Upper lobe of left lung (tissue), 6 donors: ENCODE measurements at regions not wholly inside any gene's neighbourhood (a gene's known extent, or its start where the extent isn't known, plus 50 kb on each side); places are given as distances from the start of the nearest gene placed in this dataset.
A peak's percentile ranks its signal among the peaks of the same experiment; 100 is the strongest.

Source experiments
- ATAC-seq, 2 donors: fragments of 200-7000 bp; cut with Tn5 transposase; one replicate each; pipeline ENCODE4 v1.9.1; 2022; ENCODE audit warnings: mild to moderate bottlenecking in 2 of 2, moderate library complexity in 2 of 2; ENCODE audit not compliant: low FRiP score in 2 of 2
- DNase-seq, 2 donors: peaks; one replicate each; pipeline ENCODE4 v3.0.0-alpha.2; 2019 to 2020
- H3K27ac ChIP-seq, 4 donors: fragments of 200-600 bp; sonication (generic); one replicate each; pipeline ENCODE4 v1.5.1; 2016 to 2019
- H3K27me3 ChIP-seq, 4 donors: fragments of 200-600 bp; sonication (generic); one replicate each; pipeline ENCODE4 v1.5.1; 2017 to 2019
- H3K36me3 ChIP-seq, 4 donors: fragments of 200-600 bp; sonication (generic); one replicate each; pipeline ENCODE4 v1.5.1; 2016 to 2019
- H3K4me1 ChIP-seq, 4 donors: fragments of 200-600 bp; sonication (generic); one replicate each; pipeline ENCODE4 v1.5.1; 2018 to 2019
- H3K4me3 ChIP-seq, 4 donors: fragments of 200-600 bp; sonication (generic); one replicate each; pipeline ENCODE4 v1.5.1; 2017 to 2019; ENCODE audit warnings: mild to moderate bottlenecking in 2 of 4, moderate library complexity in 1 of 4
- H3K9me3 ChIP-seq, 4 donors: fragments of 200-600 bp; sonication (generic); one replicate each; pipeline ENCODE4 v1.5.1; 2018 to 2019
- EP300 ChIP-seq, 4 donors: sonication (generic); formaldehyde crosslinking; IDR thresholded peaks; one replicate each; pipeline ENCODE4 v1.5.1; 2017; ENCODE audit warnings: antibody characterized with exemption in 4 of 4, control low read depth in 2 of 4
- POLR2A ChIP-seq, 4 donors: fragments of 450-650 bp; IDR thresholded peaks; one replicate each; pipeline ENCODE4 v1.5.1; 2016 to 2017; ENCODE audit warnings: antibody characterized with exemption in 4 of 4, mild to moderate bottlenecking in 2 of 4
- POLR2AphosphoS5 ChIP-seq, 2 donors: sonication (generic); formaldehyde crosslinking; IDR thresholded peaks; one replicate each; pipeline ENCODE4 v1.5.1; 2017; ENCODE audit warnings: antibody characterized with exemption in 2 of 2
- WGBS, 2 donors: methylation state at CpG; one replicate each; pipeline ENCODE4 v1.1.5; 2017 to 2018; 5-methylcytosine and 5-hydroxymethylcytosine counted together
- TF ChIP-seq, protein P1 (sequence below), 6 experiments: fragments of 450-650 bp in 4 of 6; fragments of 200-600 bp in 2 of 6; sonication (generic) in 2 of 6; IDR thresholded peaks; one replicate each; pipeline ENCODE4 v1.5.1; 2016 to 2019; ENCODE audit warnings: antibody characterized with exemption in 6 of 6
- donor health status: DM: no; HTN: no; CAD: no; lungs with moderate emphysema.
- donor health status: DM: no; HTN: yes; CAD: no; lungs with severe emphysema.

DNA sequence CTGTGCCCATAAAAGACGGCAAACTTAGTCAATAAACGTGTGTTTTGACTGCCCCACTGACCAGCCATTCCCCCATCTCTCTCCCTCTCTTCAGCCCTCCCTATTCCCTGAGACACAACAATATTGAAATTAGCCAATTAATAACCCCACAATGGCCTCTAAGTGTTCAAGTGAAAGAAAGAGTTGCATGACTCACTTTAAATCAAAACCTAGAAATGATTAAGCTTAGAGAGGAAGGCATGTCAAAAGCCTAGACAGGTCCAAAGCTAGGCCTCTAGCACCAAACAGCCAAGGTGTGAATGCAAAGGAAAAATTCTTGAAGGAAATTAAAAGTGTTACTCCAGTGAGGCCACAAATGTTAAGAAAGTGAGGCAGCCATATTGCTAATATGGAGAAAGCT is 261.6 kb upstream of the TBX18 start:
- ATAC-seq (no peak), DNase-seq (no peak)
- H3K27ac ChIP-seq, result no peak overlapping the region
- no peaks in the 10 kb centered on the region for H3K27me3 ChIP-seq
- TF ChIP-seq, protein P1, sequence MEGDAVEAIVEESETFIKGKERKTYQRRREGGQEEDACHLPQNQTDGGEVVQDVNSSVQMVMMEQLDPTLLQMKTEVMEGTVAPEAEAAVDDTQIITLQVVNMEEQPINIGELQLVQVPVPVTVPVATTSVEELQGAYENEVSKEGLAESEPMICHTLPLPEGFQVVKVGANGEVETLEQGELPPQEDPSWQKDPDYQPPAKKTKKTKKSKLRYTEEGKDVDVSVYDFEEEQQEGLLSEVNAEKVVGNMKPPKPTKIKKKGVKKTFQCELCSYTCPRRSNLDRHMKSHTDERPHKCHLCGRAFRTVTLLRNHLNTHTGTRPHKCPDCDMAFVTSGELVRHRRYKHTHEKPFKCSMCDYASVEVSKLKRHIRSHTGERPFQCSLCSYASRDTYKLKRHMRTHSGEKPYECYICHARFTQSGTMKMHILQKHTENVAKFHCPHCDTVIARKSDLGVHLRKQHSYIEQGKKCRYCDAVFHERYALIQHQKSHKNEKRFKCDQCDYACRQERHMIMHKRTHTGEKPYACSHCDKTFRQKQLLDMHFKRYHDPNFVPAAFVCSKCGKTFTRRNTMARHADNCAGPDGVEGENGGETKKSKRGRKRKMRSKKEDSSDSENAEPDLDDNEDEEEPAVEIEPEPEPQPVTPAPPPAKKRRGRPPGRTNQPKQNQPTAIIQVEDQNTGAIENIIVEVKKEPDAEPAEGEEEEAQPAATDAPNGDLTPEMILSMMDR (IDR thresholded peaks at IDR 0.05), result no peak
- TF ChIP-seq POLR2AphosphoS5 (IDR thresholded peaks at IDR 0.05), result no peak
- no peak for TF ChIP-seq POLR2A (IDR thresholded peaks at IDR 0.05)
- TF ChIP-seq EP300 (IDR thresholded peaks at IDR 0.05), result no peak
- no peaks in the 10 kb centered on the region for H3K9me3 ChIP-seq
- no peaks in the 10 kb centered on the region for H3K4me1 ChIP-seq
- no peaks in the 10 kb centered on the region for H3K36me3 ChIP-seq
- WGBS, 2 donors, result 63 to 88% methylated on average over 2 of the region's 2 CpGs
- no peak overlapping the region for H3K4me3 ChIP-seq

DNA sequence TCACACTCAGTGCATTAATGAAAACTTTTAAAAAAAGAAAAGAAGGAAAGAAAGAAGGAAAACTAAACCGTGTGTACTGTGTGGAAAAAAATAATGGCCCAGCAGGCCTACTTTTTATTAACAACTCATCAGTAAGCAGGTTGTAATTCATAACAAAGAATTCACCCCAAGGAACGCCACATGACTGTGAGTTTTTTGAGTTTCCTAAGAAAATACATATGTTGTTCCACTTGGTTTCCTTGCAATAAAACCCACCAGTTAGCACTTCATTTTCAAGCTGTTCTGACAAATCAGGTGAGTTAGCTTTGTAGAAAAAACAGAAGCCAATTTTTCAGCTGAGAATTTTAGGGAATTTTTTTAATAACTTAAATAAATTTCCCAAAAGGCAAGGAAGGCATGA is 259.3 kb upstream of the TBX18 start:
- TF ChIP-seq POLR2AphosphoS5 (IDR thresholded peaks at IDR 0.05) (no peak), POLR2A (IDR thresholded peaks at IDR 0.05) (no peak), EP300 (IDR thresholded peaks at IDR 0.05) (no peak)
- TF ChIP-seq, protein P1 (IDR thresholded peaks at IDR 0.05), result no peak
- Histone ChIP-seq H3K4me1 (no peaks in the 10 kb centered on the region), H3K36me3 (no peaks in the 10 kb centered on the region), H3K27ac (no peak overlapping the region), H3K27me3 (no peaks in the 10 kb centered on the region), H3K4me3 (no peak overlapping the region), H3K9me3 (no peaks in the 10 kb centered on the region)
- 55 to 57% methylated on average over 2 of the region's 2 CpGs for WGBS, 2 donors
- DNase-seq (no peak), ATAC-seq (no peak)

GRCh38 chr6:85017352-85017751 is 253.0 kb upstream of the TBX18 start:
- DNase-seq (no peak), ATAC-seq (no peak)
- Histone ChIP-seq H3K27me3 (no peaks in the 10 kb centered on the region), H3K36me3 (no peaks in the 10 kb centered on the region), H3K27ac (no peak overlapping the region), H3K9me3 (no peaks in the 10 kb centered on the region), H3K4me3 (no peak overlapping the region), H3K4me1 (peaks cover 0 to 5% (median 0%) of the 10 kb centered on the region in 4 donors)
- WGBS, 2 donors, result 77 to 83% methylated on average over 1 of the region's 1 CpG
- TF ChIP-seq POLR2AphosphoS5 (IDR thresholded peaks at IDR 0.05), result no peak
- TF ChIP-seq, protein P1 (IDR thresholded peaks at IDR 0.05), result no peak

DNA sequence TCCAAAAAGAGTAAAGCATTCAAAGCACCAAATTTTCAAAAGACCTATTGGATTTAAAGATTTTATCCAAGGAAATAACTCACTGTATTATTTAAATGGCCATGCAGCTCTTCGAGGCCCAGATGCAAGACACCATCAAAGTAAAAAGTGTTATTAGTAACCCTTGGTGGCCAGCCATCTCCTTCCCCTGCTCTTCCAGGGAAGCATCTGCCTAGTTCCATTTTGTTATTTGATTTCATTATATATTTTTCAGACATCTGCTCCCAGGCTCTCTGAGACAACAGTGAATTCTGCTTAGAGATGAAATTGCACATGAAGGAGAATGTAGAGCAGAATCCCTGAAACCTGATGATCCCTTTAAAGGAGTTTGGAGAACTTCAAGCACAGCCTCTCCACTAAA is 252.3 kb upstream of the TBX18 start:
- Histone ChIP-seq H3K9me3 (no peaks in the 10 kb centered on the region), H3K36me3 (no peaks in the 10 kb centered on the region), H3K4me1 (peaks cover 0 to 5% (median 0%) of the 10 kb centered on the region in 4 donors), H3K27me3 (no peaks in the 10 kb centered on the region), H3K4me3 (no peak overlapping the region), H3K27ac (no peak overlapping the region)
- no peak for DNase-seq
- TF ChIP-seq, protein P1 (IDR thresholded peaks at IDR 0.05), result no peak
- ATAC-seq, result no peak
- WGBS, 2 donors, result 67 to 79% methylated on average over 1 of the region's 1 CpG

DNA sequence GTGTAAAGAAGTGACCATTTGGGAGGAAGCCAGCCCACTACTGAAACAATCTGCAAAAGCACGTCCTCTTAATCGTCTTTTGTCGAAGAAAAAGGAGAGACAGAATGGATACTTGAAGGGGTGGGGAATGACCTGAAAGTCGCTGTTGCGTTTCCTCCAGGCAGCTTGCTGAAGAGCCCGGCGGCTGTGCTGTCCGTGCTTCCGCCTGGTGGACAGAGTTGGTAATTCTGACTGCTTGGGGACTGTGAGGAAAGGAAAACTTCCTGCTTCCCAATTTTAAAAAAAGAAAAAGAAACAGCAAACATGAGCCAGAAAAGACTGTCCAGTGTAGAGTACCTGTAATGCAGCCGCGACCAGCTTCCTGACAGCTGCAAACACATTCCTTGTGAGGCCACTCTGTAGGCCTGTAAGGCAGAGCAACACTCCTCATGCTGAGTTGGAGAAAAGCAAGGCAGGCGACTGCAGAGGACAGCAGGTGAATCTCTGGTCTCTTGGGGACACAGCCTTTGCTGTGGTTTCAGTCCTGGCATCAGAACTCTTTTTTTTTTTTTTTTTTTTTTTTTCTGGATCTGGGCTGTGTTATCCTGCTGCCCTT is 251.1 kb upstream of the TBX18 start:
- no peak overlapping the region for H3K4me3 ChIP-seq
- WGBS, 2 donors, result 14% methylated on average over 12 of the region's 12 CpGs

More for the DNA sequence above, 251.1 kb upstream of the TBX18 start:
- DNase-seq, result peak; percentile 38 to 43
- no peak for TF ChIP-seq POLR2A (IDR thresholded peaks at IDR 0.05)
- TF ChIP-seq, protein P1 (IDR thresholded peaks at IDR 0.05), result peak; percentile 39 to 69 (median 58)
- no peaks in the 10 kb centered on the region for H3K36me3 ChIP-seq
- no peak overlapping the region for H3K27ac ChIP-seq
- no peaks in the 10 kb centered on the region for H3K27me3 ChIP-seq
- peak in 1 of 2 donors; percentile 90 for ATAC-seq
- H3K4me1 ChIP-seq, result peaks cover 0 to 5% (median 0%) of the 10 kb centered on the region in 4 donors
- no peaks in the 10 kb centered on the region for H3K9me3 ChIP-seq
